Hepatocyte (in vitro differentiated cells): ENCODE measurements at regions not wholly inside any gene's neighbourhood (a gene's known extent, or its start where the extent isn't known, plus 50 kb on each side); places are given as distances from the start of the nearest gene placed in this dataset.

Source experiments
- DNase-seq: peaks from one replicate; pipeline ENCODE4 v3.0.0-alpha.2; 2016; ENCODE audit warnings: low spot score
- H2AFZ ChIP-seq: fragments of 200-600 bp; sonication (generic); 2 replicates; pipeline ENCODE4 v1.6.0; 2016; ENCODE audit warnings: antibody characterized with exemption, mild to moderate bottlenecking
- H3K27ac ChIP-seq: fragments of 200-600 bp; sonication (generic); 2 replicates; pipeline ENCODE4 v1.5.1; 2016; ENCODE audit warnings: mild to moderate bottlenecking
- H3K27me3 ChIP-seq: fragments of 200-600 bp; sonication (generic); 2 replicates; pipeline ENCODE4 v1.6.1; 2016
- H3K36me3 ChIP-seq: fragments of 200-600 bp; sonication (generic); replicated peaks from 2 replicates; pipeline ENCODE4 v1.5.1; 2016; ENCODE audit warnings: low read depth; ENCODE audit not compliant: insufficient read depth
- H3K4me1 ChIP-seq: fragments of 200-600 bp; sonication (generic); 2 replicates; pipeline ENCODE4 v1.5.1; 2016; ENCODE audit warnings: mild to moderate bottlenecking, moderate library complexity; ENCODE audit not compliant: insufficient read depth
- H3K4me2 ChIP-seq: fragments of 200-600 bp; sonication (generic); 2 replicates; pipeline ENCODE4 v1.6.0; 2016
- H3K4me3 ChIP-seq: fragments of 200-600 bp; sonication (generic); 2 replicates; pipeline ENCODE4 v1.5.1; 2016; ENCODE audit warnings: mild to moderate bottlenecking
- H3K79me2 ChIP-seq: fragments of 200-600 bp; sonication (generic); 2 replicates; pipeline ENCODE4 v1.6.0; 2017; ENCODE audit warnings: mild to moderate bottlenecking
- H3K9me2 ChIP-seq: fragments of 200-600 bp; sonication (generic); replicated peaks from 2 replicates; pipeline ENCODE4 v1.6.0; 2017; ENCODE audit warnings: mild to moderate bottlenecking; ENCODE audit not compliant: insufficient read depth
- H3K9me3 ChIP-seq: fragments of 200-600 bp; sonication (generic); 2 replicates; pipeline ENCODE4 v1.5.1; 2016; ENCODE audit warnings: low read depth, mild to moderate bottlenecking
- H4K20me1 ChIP-seq: fragments of 200-600 bp; sonication (generic); 2 replicates; pipeline ENCODE4 v1.6.0; 2016; ENCODE audit warnings: mild to moderate bottlenecking; ENCODE audit not compliant: insufficient read depth, poor library complexity, severe bottlenecking
- EZH2 ChIP-seq: fragments of 200-600 bp; sonication (generic); IDR thresholded peaks from 2 replicates; pipeline ENCODE4 v1.6.1; 2016; ENCODE audit warnings: antibody characterized with exemption, mild to moderate bottlenecking, borderline replicate concordance
- EZH2phosphoT487 ChIP-seq: fragments of 200-600 bp; sonication (generic); IDR thresholded peaks from one replicate; pipeline ENCODE4 v1.6.1; 2018; ENCODE audit warnings: antibody characterized with exemption, mild to moderate bottlenecking, low read depth, moderate library complexity; ENCODE audit not compliant: unreplicated experiment, severe bottlenecking
- WGBS: methylation state at CpG from one replicate; pipeline ENCODE4 v1.1.6; 2016; ENCODE audit warnings: low lambda C conversion rate; ENCODE audit errors: missing lambda C conversion rate; 5-methylcytosine and 5-hydroxymethylcytosine counted together
- TF ChIP-seq, protein P1 (sequence below): fragments of 200-600 bp; sonication (generic); IDR thresholded peaks from 2 replicates; pipeline ENCODE4 v1.5.1; 2016; ENCODE audit warnings: antibody characterized with exemption, mild to moderate bottlenecking; ENCODE audit not compliant: poor library complexity

DNA sequence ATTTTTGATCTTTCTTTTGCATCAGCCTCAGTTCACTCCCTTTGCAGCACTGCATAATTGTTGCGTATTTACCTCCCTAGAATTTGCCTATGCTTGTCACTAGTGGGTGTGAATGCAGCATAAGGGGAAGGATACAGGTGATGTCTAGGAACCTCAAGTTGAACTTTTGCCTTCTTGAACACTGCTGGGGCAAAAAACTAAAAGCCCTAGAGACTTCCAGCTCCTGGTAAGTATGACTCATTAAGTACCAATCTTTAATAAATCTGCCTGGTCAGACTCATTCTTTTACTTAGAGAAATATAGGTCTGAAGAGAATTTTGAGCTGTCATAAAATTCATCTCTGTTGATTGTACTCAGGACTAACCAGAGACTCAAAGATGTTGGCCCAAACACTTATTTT, 547.3 kb upstream of the FANCL start:
- Histone ChIP-seq H3K27ac (no peak overlapping the region), H3K4me2 (no peak overlapping the region), H3K4me3 (no peak overlapping the region), H3K79me2 (no peaks in the 10 kb centered on the region), H2AFZ (no peak overlapping the region), H3K9me3 (no peaks in the 10 kb centered on the region), H3K27me3 (no peaks in the 10 kb centered on the region), H3K36me3 (no peaks in the 10 kb centered on the region), H3K9me2 (no peaks in the 10 kb centered on the region), H3K4me1 (no peaks in the 10 kb centered on the region), H4K20me1 (no peaks in the 10 kb centered on the region)
- WGBS = 100% methylated on average over 1 of the region's 1 CpG
- TF ChIP-seq EZH2 (no peak), EZH2phosphoT487 (no peak)
- TF ChIP-seq, protein P1, sequence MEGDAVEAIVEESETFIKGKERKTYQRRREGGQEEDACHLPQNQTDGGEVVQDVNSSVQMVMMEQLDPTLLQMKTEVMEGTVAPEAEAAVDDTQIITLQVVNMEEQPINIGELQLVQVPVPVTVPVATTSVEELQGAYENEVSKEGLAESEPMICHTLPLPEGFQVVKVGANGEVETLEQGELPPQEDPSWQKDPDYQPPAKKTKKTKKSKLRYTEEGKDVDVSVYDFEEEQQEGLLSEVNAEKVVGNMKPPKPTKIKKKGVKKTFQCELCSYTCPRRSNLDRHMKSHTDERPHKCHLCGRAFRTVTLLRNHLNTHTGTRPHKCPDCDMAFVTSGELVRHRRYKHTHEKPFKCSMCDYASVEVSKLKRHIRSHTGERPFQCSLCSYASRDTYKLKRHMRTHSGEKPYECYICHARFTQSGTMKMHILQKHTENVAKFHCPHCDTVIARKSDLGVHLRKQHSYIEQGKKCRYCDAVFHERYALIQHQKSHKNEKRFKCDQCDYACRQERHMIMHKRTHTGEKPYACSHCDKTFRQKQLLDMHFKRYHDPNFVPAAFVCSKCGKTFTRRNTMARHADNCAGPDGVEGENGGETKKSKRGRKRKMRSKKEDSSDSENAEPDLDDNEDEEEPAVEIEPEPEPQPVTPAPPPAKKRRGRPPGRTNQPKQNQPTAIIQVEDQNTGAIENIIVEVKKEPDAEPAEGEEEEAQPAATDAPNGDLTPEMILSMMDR = no peak
- no peak for DNase-seq

DNA sequence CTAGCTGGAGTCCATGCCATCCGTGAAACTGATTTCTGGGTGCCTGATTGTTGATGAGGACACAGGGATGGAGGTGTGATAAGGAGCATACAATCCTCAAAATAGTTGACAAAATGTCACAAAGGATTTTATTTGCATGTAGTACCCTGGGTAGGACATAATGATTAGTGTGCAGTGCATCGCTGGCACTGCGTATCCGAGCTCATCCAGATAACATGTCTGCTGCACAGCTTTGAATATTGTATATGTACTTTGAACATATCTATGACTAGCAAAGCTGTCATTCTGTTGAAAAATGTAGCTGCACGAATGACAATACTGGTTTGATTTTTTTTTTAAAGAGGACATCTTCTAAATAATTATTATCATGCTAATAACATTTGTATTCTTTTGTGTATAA, 529.7 kb upstream of the FANCL start:
- Histone ChIP-seq H3K27me3 (no peaks in the 10 kb centered on the region), H3K79me2 (no peaks in the 10 kb centered on the region), H3K27ac (no peak overlapping the region), H3K4me1 (peaks cover 6% of the 10 kb centered on the region), H3K9me3 (no peaks in the 10 kb centered on the region), H3K4me3 (no peak overlapping the region), H3K36me3 (no peaks in the 10 kb centered on the region), H3K4me2 (no peak overlapping the region), H2AFZ (no peak overlapping the region), H4K20me1 (no peaks in the 10 kb centered on the region), H3K9me2 (no peaks in the 10 kb centered on the region)
- 87% methylated on average over 5 of the region's 5 CpGs for WGBS
- TF ChIP-seq, protein P1 = no peak
- TF ChIP-seq EZH2 (no peak), EZH2phosphoT487 (no peak)
- DNase-seq = no peak

DNA sequence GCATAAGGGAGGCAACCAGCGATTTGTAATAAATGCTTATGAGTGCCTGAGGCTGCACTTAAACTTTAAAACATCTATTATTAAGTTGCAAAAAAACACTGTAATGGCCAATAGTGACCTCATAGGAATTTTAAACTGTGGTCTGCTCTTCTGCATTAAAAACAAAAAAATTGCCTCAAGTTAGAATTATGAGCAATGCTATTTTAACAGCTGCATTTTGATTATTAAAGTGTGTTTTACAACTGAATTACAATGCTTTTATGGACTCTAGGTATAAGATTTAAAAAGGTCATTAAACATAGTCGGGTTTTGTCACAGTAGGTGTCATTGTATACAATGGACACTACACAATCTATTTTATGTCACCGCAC, 528.7 kb upstream of the FANCL start:
- H3K4me1 ChIP-seq = peaks cover 6% of the 10 kb centered on the region
- DNase-seq = no peak
- TF ChIP-seq EZH2phosphoT487 = no peak
- no peak for TF ChIP-seq EZH2
- TF ChIP-seq, protein P1 = no peak

More for the DNA sequence above, 528.7 kb upstream of the FANCL start:
- no peaks in the 10 kb centered on the region for H3K27me3 ChIP-seq
- H3K36me3 ChIP-seq = no peaks in the 10 kb centered on the region
- WGBS = 59% methylated on average over 3 of the region's 3 CpGs
- H3K4me2 ChIP-seq = peak overlapping the region; percentile 61
- no peaks in the 10 kb centered on the region for H3K9me2 ChIP-seq
- no peak overlapping the region for H3K27ac ChIP-seq
- no peaks in the 10 kb centered on the region for H3K79me2 ChIP-seq
- H4K20me1 ChIP-seq = no peaks in the 10 kb centered on the region
- H3K4me3 ChIP-seq = no peak overlapping the region
- no peaks in the 10 kb centered on the region for H3K9me3 ChIP-seq
- H2AFZ ChIP-seq = no peak overlapping the region
